ENCODE measurements at regions not wholly inside any gene's neighbourhood (a gene's known extent, or its start where the extent isn't known, plus 50 kb on each side); places are given as distances from the start of the nearest gene placed in this dataset.

DNA sequence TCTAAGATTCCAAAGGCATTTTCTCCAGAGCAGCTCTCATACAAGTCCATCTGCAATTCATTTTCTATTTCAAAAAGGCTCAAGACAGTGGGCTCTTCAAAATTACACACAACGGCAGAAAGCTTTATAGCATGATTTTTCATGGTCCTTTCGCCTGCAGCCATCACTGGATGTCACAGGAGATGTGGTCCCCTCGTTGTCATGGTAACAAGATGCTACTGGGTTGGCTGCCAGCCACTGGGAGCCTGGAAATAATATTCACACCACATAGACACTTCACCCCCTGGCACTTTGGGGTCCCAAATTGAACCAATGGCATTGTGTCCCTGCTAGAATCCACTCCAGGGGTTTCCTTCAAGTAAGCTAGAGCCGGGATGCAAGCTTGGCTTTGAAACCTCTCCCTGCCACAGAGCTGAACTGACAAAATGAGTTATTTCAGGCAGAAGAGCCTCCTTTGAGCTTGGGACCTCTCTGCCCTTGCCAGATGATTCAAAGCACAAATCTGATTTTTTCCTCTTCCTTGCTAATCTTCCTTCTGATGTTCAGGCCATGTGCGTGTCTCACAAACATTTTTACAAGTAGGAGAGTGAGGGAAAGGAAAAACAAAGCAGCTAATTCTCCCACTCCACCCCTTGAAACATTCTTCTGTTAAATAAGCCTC lies 512.6 kb upstream of the ADAMTS9 start:
- TF ChIP-seq CTCF (IDR thresholded peaks at IDR 0.05) (no peak), ZFX (IDR thresholded peaks at IDR 0.05; ENCODE audit: borderline replicate concordance) (no peak)
- no peak overlapping the region for H3K27ac ChIP-seq

DNA sequence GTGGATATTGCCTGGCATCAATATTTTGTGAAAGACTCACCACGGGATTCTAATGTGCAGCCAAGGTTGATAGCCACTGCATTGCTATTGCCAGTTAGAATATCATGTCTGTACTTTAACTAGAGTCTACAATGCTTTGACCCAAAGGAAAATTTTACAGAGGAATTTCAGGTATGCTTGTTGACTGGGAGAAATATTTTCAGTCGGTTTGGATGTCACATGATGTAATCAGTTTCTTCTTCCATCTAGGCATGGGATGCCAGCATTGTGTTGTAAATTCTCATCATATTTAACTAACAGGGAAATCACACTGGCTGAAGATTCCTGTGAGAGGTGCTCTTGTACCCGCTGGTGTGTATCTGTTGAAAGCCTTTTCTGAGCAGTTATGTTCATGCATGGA lies 508.9 kb upstream of the ADAMTS9 start:
- no peak overlapping the region for H3K27ac ChIP-seq
- TF ChIP-seq CTCF (IDR thresholded peaks at IDR 0.05) (no peak), ZFX (IDR thresholded peaks at IDR 0.05; ENCODE audit: borderline replicate concordance) (no peak)

- H3K27ac ChIP-seq = no peak overlapping the region
- no peak for TF ChIP-seq ZFX (IDR thresholded peaks at IDR 0.05; ENCODE audit: borderline replicate concordance)
- TF ChIP-seq CTCF (IDR thresholded peaks at IDR 0.05) = no peak
Observed at GRCh38 chr3:65195211-65196006, 507.6 kb upstream of the ADAMTS9 start.

GRCh38 chr3:65194744-65195143 lies 506.9 kb upstream of the ADAMTS9 start:
- TF ChIP-seq CTCF (IDR thresholded peaks at IDR 0.05) = no peak
- no peak for TF ChIP-seq ZFX (IDR thresholded peaks at IDR 0.05; ENCODE audit: borderline replicate concordance)
- H3K27ac ChIP-seq = no peak overlapping the region

GRCh38 chr3:65194047-65194714 lies 506.4 kb upstream of the ADAMTS9 start:
- H3K27ac ChIP-seq = no peak overlapping the region
- TF ChIP-seq CTCF (IDR thresholded peaks at IDR 0.05) (no peak), ZFX (IDR thresholded peaks at IDR 0.05; ENCODE audit: borderline replicate concordance) (no peak)

GRCh38 chr3:65193531-65193930 lies 505.7 kb upstream of the ADAMTS9 start:
- no peak for TF ChIP-seq CTCF (IDR thresholded peaks at IDR 0.05)
- no peak for TF ChIP-seq ZFX (IDR thresholded peaks at IDR 0.05; ENCODE audit: borderline replicate concordance)
- no peak overlapping the region for H3K27ac ChIP-seq

DNA sequence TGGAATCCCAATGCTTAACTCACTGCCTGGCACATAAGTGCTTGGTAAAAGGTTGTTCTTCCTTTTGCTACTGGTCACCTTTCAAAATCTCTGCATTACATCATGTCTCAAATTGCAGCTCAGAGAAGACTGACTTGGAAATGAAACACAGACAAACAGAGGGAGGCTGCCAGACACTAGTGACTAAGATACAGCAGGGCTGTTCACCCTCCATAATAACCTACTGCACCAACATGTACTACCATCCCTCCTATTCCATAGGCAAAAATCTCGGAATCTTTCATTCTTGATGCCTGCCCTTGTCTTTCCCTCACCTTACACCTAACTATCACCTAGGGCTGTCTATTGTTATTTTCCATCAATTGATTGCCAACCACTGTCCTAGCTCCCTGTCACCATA lies 502.3 kb upstream of the ADAMTS9 start:
- TF ChIP-seq CTCF (IDR thresholded peaks at IDR 0.05) = no peak
- no peak overlapping the region for H3K27ac ChIP-seq
